SK-MEL-5 (cell line): ENCODE measurements at regions not wholly inside any gene's neighbourhood (a gene's known extent, or its start where the extent isn't known, plus 50 kb on each side); places are given as distances from the start of the nearest gene placed in this dataset.
"Not testable (repeated sequence)": the region's sequence is repeated elsewhere in the genome, so short reads cannot be mapped to it uniquely, and the experiment has no call there.

Source experiments
- DNase-seq: peaks from one replicate; pipeline ENCODE4 v3.0.0-alpha.2; 2016; ENCODE audit warnings: low read depth, low spot score
- in situ Hi-C: cut with HindIII; loops from 2 replicates; pipeline ENCODE4 v1.10.0; 2016; ENCODE audit warnings: low sequenced_read_pairs, high pct_unique_total_duplicates, low pct_unique_long_range_greater_than_20kb

DNA sequence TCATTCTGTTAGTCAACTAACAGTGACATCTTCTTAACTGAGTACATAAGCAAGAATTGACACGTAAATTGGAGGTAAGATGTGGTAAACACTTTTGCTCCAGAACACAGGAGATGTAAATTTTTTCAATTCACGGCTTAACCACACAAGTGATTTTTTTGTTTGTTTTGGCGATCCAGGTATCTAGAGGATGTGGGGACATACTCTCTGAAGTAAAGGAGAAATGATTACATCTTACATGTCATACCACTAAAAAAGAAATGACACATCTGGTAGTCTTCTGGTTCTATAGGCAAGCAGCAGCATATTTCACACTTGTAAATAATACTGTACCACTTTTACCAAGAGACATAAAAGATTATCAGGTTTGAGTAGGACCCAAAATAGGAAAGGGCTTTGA is 200.3 kb upstream of the ZWINT start:
- in situ Hi-C loops: no loop called here
- DNase-seq: no peak

DNA sequence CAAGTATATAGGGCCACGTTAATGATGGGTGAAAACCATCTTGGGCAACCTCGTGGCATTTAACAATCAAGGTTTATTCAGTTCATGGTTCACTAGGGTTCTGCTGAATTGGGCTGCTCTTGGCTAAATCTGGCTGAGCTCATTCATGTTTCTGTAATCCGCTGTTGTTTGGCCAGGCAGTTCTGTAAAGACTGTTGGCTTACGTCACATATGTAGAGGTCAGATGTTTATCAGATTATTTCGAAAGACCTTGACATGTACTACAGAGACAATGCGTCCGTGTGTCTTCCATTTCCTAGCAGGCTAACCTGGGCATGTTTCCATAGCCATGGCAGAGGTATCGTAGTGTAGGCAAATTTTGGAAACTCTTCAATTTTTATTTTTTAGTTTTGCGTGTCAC is 190.0 kb upstream of the ZWINT start:
- no peak for DNase-seq
- in situ Hi-C loops: no loop called here

DNA sequence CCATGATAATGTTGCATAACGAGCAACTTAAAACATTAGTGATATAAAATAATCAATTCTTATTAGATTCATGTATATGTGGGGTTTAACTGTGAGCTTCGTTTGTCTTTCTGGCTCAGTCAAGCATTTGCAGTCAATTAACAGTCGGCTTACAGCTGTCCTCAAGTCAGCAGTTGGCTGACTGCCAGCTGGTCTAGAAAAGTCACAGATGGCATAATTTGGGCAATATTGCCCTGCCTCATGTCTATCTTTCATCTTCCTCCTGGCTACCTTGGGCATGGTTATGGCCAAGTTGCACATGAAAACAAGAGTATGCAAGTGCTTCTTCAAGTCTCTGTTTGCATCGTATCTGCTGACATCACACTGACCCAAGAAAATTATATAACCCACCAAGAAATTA is 186.1 kb upstream of the ZWINT start:
- in situ Hi-C loops: no loop called here
- no peak for DNase-seq

DNA sequence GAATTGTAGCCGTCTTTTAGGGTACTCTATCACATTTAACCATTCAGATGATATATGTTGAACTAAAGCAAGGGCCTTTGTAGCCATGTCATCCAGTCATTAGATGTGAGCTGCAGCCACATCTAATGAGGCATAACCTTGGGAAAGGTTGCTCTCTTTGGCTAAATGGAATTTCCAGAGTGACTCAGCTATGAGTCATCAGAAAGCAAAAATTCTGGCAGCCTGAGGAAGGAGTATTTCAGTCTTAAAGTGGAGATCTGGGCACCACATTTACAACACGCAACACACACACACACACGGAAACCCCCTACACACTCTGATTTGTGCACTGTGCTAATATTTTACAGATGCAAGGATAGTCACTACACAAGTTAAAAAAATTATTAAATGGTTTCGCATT is 176.9 kb upstream of the ZWINT start:
- no peak for DNase-seq
- in situ Hi-C loops: no loop called here

DNA sequence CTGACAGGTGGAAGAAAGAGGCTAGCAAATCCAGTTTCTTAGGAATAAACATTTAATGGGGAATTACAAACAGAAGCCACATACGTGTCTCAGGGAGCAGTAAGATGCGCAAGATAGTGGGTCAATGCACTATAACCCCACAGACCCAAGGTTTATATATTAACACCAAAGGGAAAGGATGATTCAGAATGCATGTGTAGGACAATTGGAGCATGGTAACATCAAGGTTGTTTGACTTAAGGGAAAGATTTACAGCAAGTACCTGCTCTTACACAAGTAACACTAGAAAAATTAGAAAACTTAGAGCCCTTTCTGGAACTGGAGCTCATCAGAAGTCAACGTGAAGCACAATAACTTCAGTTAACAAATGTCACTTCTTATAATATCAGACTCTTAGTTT is 161.1 kb upstream of the ZWINT start:
- DNase-seq: no peak
- in situ Hi-C loops: no loop called here

DNA sequence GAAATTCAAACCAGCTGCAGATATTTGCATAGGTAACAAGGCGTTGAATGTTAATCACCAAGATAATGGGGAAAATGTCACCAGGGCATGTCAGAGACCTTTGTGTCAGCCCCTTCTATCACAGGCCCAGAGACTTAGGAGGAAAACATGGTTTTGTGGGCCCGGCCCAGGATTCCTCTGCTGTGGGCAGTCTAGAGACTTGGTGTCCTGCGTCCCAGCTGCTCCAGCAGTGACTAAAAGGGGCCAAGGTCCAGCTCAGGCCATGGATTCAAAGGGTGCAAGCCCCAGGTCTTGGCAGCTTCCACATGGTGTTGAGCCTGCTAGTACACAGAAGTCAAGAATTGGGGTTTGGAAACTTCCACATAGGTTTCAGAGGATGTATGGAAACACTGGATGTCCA is 147.5 kb upstream of the ZWINT start:
- in situ Hi-C loops: no loop called here
- no peak for DNase-seq

DNA sequence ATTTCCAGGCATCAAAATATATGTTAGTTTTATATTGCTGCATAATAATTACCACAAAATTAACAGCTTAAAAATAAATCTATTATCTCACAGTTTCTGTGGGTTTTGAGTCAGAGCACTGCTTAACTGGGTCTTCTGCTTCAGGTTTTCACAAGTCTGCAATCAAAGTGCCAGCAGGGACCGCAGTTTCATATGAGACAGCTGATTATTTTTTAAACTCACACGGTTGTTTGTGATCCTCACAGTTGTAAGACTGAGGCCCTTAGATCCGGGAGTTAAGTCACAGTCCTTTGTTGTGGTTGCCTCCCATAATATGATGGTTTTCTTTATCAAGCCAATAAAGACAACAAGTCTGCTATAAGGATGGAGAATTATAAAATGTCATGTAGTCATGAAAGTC is 146.0 kb upstream of the ZWINT start:
- in situ Hi-C loops: no loop called here
- no peak for DNase-seq

DNA sequence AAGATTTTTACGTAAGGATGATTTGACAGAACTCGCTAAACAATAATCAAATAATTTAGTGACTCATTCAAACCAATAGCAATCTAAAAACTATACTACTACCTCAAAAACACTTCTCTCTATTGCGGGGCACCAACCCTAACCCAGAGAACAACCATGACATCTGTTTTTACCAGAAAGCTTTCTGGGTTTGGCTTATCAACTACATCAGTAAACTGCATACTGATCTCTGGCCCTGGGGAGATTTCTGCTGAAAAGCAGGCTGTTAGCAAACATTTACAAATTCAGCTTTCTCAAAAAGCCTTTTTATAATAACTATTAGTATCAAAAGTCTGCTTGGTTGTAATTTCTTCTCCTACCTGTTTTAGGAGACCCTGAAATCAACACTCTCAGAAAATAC is 144.5 kb upstream of the ZWINT start:
- no peak for DNase-seq
- in situ Hi-C loops: no loop called here

DNA sequence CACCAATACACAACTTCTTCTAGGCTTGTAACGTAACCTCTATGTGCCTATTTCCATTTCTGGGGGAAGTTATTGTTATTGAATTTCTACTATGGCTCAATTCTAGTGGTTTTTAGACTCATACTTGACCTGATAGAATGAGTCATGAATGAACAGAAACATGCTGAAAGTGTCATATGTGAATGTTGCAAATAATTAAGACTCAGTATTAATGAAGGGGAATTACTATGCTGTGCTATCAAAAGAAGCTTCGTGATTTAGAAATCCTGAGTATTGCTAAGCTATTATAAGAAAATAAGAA is 135.1 kb upstream of the ZWINT start:
- in situ Hi-C loops: no loop called here
- no peak for DNase-seq

DNA sequence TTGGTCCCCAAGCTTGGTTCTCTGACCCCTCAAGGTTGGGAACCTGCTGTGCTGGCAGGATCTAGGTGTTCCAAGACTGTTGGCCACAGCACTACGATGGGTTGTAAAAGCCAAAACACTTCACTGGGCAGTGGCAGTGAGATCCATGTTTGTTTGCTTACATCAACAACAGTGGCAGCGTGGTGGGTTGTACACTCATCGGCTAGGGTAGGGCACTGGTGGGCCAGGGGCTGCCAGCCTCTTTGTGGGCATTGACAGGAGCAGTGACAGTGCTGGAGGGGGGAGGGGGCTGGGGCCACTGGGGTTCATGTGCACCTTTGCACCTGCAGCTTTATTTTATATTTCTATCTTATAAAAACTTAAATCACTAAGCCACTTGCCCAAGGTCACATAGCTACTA is 126.7 kb upstream of the ZWINT start:
- in situ Hi-C loops: no loop called here
- no peak for DNase-seq

DNA sequence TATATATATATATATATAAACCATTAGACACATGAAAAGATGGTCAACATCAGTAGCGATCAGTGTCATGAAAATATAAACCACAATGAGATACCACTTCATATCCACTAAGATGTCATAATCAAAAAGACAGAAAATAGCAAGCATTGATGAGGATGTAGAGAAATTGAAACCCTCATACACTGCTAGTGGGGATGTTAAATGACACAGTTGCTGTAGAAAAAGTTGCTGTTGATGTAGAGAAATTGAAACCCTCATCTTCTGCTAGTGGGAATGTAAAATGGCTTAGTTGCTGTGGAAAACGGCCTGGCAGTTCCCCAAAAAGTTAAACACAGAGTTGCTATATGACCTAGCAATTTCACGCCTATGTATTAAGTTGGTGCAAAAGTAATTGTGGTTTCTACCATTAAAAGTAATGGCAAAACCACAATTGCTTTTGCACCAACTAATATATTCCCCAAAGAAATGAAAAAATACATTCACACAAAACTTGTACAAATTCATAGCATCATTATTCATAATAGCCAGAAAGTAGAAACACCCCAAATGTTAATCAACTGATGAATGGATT is 120.5 kb upstream of the ZWINT start:
- in situ Hi-C loops: no loop called here

DNA sequence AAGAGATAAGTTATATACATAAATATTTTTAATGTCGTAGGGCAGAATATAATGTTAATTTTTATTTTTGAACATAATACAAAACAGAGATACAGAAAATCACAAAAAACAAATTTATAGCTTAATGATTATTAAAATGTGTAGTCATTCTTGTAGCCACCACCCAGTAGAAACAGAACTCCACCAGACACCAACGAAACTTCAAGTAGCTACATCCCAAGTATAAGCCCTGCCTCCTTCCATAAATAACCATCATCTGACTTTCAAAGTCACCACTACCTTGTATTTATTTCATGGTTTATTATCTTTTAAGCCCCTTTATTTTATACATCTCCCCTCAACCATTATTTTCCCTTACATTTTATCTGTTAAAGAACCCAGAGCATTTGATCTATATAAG is 111.9 kb upstream of the ZWINT start:
- DNase-seq: no peak
- in situ Hi-C loops: no loop called here

More for the DNA sequence above, 120.5 kb upstream of the ZWINT start:
- no peak for DNase-seq

DNA sequence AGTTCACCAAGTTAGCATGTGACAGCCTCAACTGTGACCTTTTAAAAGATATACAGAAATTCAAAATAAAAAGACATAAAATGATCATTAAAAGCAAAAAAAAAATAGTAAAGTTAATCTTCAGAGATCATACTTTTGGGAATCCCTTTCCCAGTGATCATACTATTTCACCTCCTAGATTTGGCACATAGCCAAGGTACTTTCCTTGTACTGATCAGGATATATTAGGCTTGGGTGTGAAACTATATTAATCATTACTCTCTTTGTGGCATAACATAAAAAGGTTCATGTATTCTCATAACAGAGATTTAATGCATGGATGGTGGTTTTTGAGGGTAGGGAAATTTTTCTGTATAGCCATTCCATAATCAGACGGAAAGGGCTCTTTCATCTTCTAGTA is 109.6 kb upstream of the ZWINT start:
- in situ Hi-C loops: no loop called here
- no peak for DNase-seq

DNA sequence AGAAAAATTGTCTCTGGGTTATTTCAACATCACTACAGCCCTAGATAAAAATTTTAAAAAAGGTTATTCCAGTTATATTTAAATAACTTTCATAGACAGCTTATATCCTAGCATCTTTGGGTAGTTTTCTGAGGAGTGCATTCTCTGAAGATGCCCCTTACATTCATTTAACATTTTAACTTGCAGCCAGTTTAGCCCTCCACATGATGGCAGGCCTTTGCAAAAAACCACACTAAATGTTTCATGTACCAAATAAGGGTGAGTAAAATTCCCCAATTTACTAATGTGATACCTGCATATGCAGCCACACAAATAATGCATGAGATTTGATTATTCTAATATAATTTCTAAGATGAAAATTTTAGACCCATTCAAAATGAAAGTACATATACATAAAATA is 108.4 kb upstream of the ZWINT start:
- no peak for DNase-seq
- in situ Hi-C loops: no loop called here

DNA sequence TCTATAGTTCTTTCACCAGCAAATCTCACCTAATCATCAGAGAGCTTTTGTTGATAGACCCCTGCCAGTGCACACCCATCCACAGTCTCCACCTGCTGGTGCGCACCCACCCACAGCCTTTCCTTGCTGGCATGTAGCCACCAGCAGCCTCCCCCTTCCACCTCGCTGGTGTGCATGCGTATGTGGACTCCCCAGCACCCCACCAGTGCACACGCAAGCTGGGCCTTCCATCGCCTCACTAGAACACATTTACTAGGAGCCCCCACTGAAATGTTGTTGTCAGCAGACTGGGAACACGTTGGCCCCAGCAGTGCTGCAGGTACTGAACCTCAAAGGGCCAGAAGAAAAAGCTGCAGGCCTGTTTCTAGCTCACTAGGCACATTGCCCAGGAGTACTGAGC is 104.9 kb upstream of the ZWINT start:
- DNase-seq: no peak
- in situ Hi-C loops: no loop called here

DNA sequence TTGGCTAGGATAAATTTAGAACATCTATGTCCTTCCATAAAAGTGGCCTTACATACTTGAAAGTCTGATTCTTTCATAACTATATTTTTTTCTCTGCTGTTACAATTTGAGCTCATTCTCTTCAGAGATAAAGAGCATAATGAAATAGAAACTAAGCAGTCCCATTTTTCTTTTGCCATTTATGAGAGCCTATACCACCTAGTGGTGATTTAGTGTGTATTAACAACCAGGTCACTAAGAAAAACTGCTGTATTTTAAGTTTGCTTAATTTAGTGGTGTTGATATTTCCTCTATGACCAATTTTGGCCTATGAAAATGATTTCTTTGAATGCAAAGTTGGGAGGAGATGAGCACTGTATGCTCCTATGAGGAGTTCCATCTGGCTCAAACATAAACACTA is 88.7 kb upstream of the ZWINT start:
- in situ Hi-C loops: no loop called here
- DNase-seq: peak; percentile 30

DNA sequence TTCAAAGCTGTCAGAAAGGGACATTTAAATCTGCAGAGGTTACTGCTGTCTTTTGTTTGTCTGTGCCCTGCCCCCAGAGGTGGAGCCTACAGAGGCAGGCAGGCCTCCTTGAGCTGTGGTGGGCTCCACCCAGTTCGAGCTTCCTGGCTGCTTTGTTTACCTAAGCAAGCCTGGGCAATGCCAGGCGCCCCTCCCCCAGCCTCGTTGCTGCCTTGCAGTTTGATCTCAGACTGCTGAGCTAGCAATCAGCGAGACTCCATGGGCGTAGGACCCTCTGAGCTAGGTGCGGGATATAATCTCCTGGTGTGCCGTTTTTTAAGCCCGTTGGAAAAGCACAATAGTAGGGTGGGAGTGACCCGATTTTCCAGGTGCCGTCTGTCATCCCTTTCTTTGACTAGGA is 86.6 kb upstream of the ZWINT start:
- in situ Hi-C loops, DNase-seq: not testable (repeated sequence)

DNA sequence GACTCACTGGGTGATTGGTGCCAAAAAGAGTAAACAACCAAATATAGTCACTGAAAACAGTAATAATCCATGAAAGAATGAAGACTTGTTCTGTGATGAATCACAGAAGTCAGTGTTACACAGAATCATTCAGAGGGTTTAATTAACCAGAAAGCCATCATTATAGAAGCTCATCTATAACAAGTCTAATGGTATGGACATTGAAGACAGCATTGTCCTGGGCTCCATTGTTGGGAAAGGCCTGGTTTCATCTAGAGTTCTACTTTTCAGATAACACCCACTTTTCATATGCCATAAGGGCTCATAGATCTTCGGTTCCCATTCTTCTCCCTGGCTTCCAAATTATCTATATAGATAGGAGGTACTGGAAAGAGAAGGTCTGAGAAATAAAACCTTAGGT is 80.3 kb upstream of the ZWINT start:
- DNase-seq, in situ Hi-C loops: not testable (repeated sequence)
